ENCODE measurements at regions not wholly inside any gene's neighbourhood (a gene's known extent, or its start where the extent isn't known, plus 50 kb on each side); places are given as distances from the start of the nearest gene placed in this dataset.

DNA sequence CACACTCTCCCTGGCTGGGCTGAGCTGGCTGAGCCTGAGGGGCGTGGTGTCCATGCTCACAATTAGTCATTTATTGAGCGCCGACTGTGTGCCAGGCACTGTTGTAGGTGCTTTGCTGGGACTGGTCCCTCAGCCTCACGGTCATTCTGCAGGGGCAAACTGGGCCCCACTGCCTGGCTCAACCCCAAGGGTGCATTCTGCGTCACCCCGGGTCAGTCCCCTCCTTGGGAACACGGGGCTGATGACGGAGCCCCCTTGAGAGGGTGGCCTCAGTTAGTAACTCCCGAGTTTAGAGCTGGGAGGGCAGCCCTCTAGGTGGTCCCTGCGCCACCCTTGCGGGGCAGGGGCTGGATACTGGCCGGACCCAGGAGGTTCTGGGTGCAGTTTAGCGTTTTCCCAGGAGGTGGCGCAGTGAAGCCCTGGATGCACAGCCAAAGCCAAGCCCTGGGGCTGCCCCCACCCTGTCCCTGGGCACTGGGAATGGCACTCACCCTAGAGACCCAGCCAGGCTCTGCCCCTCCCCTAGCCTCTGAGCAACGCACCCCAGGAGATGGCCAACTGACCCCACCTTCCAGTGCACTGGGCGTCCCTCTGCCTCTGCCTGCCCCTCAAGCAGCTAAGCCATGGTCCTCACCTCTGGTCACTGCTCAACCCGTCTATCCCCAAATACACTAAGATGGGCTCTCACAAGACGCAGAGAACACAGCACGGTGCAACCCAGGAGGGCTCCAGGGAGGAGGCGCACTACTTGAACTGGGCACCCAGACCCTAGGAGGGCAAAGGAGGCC is 243.2 kb upstream of the GSE1 start (continued):
- TF ChIP-seq, protein P1, sequence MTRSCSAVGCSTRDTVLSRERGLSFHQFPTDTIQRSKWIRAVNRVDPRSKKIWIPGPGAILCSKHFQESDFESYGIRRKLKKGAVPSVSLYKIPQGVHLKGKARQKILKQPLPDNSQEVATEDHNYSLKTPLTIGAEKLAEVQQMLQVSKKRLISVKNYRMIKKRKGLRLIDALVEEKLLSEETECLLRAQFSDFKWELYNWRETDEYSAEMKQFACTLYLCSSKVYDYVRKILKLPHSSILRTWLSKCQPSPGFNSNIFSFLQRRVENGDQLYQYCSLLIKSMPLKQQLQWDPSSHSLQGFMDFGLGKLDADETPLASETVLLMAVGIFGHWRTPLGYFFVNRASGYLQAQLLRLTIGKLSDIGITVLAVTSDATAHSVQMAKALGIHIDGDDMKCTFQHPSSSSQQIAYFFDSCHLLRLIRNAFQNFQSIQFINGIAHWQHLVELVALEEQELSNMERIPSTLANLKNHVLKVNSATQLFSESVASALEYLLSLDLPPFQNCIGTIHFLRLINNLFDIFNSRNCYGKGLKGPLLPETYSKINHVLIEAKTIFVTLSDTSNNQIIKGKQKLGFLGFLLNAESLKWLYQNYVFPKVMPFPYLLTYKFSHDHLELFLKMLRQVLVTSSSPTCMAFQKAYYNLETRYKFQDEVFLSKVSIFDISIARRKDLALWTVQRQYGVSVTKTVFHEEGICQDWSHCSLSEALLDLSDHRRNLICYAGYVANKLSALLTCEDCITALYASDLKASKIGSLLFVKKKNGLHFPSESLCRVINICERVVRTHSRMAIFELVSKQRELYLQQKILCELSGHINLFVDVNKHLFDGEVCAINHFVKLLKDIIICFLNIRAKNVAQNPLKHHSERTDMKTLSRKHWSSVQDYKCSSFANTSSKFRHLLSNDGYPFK (CRISPR knock-in tag; IDR thresholded peaks at IDR 0.05; ENCODE audit: borderline replicate concordance) = 0 out of 2 replicates have a peak, but pooled peaks have one; percentile 19
- TF ChIP-seq SMAD3 (CRISPR knock-in tag; IDR thresholded peaks at IDR 0.05) (no peak), MXI1 (IDR thresholded peaks at IDR 0.05; ENCODE audit: borderline replicate concordance, low read depth, low read length) (no peak), CEBPB (IDR thresholded peaks at IDR 0.05; ENCODE audit: borderline replicate concordance, low read depth, low read length) (no peak; the same call in 1 of the 2 replicates), PAX8 (CRISPR knock-in tag; IDR thresholded peaks at IDR 0.05; ENCODE audit: borderline replicate concordance) (0 out of 2 replicates have a peak, but pooled peaks have one; percentile 26), SMAD1 (CRISPR knock-in tag; IDR thresholded peaks at IDR 0.05; ENCODE audit: borderline replicate concordance, low read depth) (peak; percentile 55; the same call in 1 of the 2 replicates), ZNF772 (CRISPR knock-in tag; IDR thresholded peaks at IDR 0.05) (no peak), NFATC3 (CRISPR knock-in tag; IDR thresholded peaks at IDR 0.05) (0 out of 2 replicates have a peak, but pooled peaks have one; percentile 51), GATAD2A (CRISPR knock-in tag; IDR thresholded peaks at IDR 0.05) (no peak), TEAD2 (CRISPR knock-in tag; IDR thresholded peaks at IDR 0.05) (no peak), ZSCAN25 (CRISPR knock-in tag; IDR thresholded peaks at IDR 0.05) (0 out of 2 replicates have a peak, but pooled peaks have one; percentile 49), SMC3 (IDR thresholded peaks at IDR 0.05; ENCODE audit: low read length) (peak; percentile 60), MED13 (CRISPR knock-in tag; IDR thresholded peaks at IDR 0.05) (no peak), GATAD1 (CRISPR knock-in tag; IDR thresholded peaks at IDR 0.05) (no peak), XRCC5 (optimal IDR thresholded peaks at IDR 0.05; ENCODE audit: low read length) (peak; percentile 69), KDM4B (CRISPR knock-in tag; IDR thresholded peaks at IDR 0.05) (0 out of 2 replicates have a peak, but pooled peaks have one; percentile 33), IKZF5 (CRISPR knock-in tag; IDR thresholded peaks at IDR 0.05) (no peak), ZNF263 (CRISPR knock-in tag; IDR thresholded peaks at IDR 0.05) (no peak), RBM39 (IDR thresholded peaks at IDR 0.05; ENCODE audit: low read depth, low read length, poor library complexity, severe bottlenecking) (peak; percentile 46), NFE2 (CRISPR knock-in tag; IDR thresholded peaks at IDR 0.05) (no peak), DZIP1 (CRISPR knock-in tag; IDR thresholded peaks at IDR 0.05) (0 out of 2 replicates have a peak, but pooled peaks have one; percentile 47), ZNF343 (CRISPR knock-in tag; IDR thresholded peaks at IDR 0.05) (peak; percentile 48; the same call in 1 of the 2 replicates), POLR2A (IDR thresholded peaks at IDR 0.05; ENCODE audit: insufficient read depth in 1 of 2, low read depth in 2 of 2, low read length in 2 of 2) (no peak)
- TF ChIP-seq, protein P2, sequence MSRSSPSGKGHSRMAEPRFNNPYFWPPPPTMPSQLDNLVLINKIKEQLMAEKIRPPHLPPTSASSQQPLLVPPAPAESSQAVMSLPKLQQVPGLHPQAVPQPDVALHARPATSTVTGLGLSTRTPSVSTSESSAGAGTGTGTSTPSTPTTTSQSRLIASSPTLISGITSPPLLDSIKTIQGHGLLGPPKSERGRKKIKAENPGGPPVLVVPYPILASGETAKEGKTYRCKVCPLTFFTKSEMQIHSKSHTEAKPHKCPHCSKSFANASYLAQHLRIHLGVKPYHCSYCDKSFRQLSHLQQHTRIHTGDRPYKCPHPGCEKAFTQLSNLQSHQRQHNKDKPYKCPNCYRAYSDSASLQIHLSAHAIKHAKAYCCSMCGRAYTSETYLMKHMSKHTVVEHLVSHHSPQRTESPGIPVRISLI (CRISPR knock-in tag; IDR thresholded peaks at IDR 0.05; ENCODE audit: borderline replicate concordance) = no peak
